ENCODE measurements at regions not wholly inside any gene's neighbourhood (a gene's known extent, or its start where the extent isn't known, plus 50 kb on each side); places are given as distances from the start of the nearest gene placed in this dataset.
"Not testable (repeated sequence)": the region's sequence is repeated elsewhere in the genome, so short reads cannot be mapped to it uniquely, and the experiment has no call there.

DNA sequence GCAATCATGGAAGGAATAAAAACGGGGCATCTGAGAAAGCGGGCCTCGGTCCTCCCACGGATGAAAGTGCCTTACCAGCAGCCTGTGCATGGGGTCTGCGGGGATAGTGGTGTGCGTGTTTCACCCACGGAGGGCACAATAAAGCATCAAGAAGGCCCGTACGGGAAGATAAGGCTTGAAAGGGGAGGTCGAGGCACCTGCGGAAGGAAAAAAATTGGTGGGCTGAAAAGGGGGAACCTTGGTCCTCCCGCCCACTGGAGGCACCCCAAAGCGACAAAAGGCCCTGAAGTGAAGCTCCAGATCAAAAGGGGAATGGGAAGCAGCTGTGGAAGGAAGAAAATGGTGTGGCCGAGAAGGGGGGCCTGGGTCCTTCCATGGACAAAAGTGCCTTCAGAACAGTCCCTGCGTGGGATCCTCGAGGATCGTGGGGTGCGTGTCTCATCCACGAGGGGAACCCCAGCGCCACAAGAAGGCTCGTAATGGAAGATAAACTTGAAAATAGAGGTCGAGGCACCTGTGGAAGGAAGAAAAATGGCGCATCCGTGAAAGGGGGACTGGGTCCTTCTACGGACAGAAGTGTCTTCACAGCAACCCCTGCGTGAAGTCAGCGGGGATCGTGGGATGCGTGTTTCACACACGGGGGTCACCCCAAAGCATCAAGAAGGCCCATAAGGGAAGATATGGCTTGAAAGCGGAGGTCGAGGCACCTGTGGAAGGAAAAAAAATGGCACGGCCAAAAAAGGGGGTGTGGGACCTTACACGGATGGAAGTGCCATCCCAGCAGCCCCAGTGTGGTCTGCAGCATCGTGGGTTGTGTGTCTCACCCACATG is 276.9 kb downstream of the ALG10 start:
- Histone ChIP-seq H3K27ac (no peak overlapping the region), H3K4me3 (no peak overlapping the region)

GRCh38 chr12:34299802-34300193 is 277.5 kb downstream of the ALG10 start:
- Histone ChIP-seq H3K4me3 (no peak overlapping the region), H3K27ac (no peak overlapping the region)

DNA sequence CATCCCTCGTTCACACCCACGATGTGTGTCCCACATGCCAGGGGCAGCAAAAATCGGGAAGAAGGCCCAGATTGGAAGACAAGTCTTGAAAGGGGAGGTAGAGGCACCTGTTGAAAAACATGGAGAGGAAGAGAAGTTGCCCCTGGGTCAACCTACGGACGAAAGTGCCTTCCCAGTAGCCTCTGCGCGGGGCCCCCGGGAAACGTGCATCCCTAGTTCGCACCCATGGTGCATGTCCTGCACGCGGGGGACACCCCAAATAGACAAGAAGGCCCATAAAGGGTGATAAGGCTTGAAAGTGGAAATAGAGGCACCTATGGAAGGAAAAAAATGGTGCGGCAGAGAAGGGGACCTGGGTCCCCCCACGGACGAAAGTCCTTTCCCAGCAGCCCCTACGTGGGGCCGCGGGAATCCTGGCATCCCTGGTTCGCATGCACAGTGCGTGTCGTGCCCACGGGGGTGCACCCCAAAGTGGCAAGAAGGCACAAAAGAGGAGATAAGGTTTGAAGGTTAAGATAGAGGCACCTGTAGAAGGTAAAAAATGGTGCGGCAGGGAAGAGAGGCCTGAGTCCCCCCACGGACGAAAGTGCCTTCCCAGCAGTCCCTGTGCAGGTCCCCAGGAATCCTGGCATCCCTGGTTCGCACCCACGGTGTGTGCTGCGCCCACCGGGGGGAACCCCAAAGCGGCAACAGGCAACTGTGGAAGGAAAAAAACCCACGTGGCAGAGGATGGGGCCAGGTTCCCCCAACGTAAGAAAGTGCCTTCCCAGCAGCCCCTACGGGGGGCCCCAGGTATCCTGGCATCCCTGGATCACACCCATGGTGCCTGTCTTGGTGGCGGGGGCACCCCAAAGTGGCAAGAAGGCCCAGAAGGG is 278.3 kb downstream of the ALG10 start:
- H3K27ac ChIP-seq, result no peak overlapping the region
- H3K4me3 ChIP-seq, result no peak overlapping the region

- no peak overlapping the region for H3K27ac ChIP-seq
- no peak overlapping the region for H3K4me3 ChIP-seq
Observed at GRCh38 chr12:34301251-34302130, 279.2 kb downstream of the ALG10 start.

DNA sequence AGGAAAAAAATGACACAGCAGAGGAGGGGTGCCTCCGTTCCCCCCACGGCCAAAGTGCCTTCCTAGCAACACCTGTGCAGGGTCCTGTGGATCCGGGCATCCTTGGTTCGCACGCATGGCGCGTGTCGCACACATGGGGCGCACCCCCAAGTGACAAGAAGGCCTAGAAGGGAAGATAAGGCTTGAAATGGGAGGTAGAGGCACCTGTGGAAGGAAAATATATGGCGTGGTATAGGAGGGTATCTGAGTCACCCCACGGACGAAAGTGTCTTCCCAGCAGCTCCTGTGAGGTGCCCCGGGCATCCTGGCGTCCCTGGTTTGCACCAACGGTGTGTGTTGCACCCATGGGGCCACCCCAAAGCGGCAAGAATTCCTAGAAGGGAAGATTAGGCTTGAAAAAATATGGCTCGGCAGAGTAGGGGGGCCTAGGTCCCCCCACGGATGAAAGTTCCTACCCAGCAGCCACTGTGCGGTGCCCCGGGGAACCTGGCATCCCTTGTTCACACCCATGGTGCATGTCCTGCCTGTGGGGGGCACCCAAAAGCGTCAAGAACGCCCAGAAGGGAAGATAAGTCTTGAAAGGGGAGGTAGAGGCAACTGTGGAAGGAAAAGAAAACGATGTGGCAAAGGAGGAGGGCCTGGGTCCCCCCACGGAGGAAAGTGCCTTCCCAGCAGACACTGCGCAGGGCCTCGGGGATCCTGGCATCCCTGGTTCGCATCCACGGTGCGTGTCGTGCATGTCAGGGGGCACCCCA is 280.0 kb downstream of the ALG10 start:
- Histone ChIP-seq H3K27ac (no peak overlapping the region), H3K4me3 (no peak overlapping the region)

DNA sequence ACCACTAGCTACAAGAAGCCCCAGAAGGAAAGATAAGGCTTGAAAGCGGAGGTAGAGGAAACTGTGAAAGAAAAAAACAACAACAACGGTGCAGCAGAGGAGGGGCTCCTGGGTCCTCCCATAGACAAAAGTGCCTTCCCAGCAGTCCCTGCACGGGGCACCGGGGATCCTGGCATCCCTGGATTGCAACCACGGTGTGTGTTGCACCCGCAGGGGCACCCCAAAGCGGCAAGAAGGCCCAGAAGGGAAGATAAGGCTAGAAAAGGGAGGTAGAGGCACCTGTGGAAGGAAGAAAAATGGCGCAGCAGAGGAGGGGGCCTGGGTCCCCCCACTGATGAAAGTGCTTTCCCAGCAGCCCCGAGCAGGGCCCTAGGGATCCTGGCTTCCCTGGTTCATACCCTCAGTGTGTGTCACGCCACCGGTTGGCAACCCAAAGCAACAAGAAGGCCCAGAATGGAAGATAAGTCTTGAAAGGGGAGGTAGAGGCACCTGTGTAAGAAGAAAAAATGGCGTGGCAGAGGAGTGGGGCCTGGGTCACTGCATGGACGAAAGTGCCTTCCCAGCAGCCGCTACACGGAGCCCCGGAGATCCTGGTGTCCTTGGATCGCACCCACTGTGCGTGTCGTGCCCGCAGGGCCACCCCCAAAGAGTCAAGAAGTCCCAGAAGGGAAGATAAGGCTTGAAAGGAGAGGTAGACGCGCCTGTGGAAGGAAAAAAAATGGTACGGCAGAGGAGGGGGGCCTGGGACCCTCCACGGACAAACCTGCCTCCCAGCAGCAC is 281.0 kb downstream of the ALG10 start:
- H3K4me3 ChIP-seq, result no peak overlapping the region
- no peak overlapping the region for H3K27ac ChIP-seq

GRCh38 chr12:34304001-34304400 is 281.7 kb downstream of the ALG10 start:
- Histone ChIP-seq H3K27ac (no peak overlapping the region), H3K4me3 (no peak overlapping the region)

DNA sequence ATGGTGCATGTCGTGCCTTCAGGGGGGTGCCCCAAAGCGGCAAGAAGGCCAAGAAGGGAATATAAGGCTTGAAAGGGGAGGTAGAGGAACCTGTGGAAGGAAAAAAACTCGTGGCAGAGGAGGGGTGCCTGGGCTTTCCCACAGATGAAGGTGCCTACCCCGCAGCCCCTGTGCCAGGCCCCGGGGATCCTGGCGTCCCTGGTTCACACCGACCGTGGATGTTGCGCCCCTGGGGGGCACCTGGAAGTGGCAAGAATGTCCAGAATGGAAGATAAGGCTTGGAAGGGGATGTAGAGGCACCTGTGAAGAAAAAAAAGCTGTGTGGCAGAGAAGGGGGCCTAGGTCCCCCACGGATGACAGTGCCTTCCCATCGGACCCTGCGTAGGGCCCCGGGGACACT is 282.2 kb downstream of the ALG10 start:
- Histone ChIP-seq H3K27ac (no peak overlapping the region), H3K4me3 (no peak overlapping the region)

DNA sequence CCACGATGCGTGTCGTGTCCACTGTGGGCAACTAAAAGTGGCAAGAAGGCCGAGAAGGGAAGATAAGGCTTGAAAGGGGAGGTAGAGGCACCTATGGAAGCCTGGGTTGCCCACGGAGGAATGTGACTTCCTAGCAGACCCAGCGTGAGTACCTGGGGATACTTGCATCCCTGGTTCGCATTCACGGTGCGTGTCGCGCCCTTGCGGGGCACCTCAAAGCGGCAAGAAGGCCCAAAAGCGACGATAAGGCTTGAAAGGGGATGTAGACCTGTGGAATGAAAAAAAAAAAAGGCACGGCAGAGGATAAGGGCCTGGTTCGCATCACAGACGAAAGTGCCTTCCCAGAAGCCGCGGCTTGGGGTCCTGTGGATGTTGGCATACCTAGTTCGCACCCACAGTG is 282.9 kb downstream of the ALG10 start:
- Histone ChIP-seq H3K4me3 (no peak overlapping the region), H3K27ac (no peak overlapping the region)

DNA sequence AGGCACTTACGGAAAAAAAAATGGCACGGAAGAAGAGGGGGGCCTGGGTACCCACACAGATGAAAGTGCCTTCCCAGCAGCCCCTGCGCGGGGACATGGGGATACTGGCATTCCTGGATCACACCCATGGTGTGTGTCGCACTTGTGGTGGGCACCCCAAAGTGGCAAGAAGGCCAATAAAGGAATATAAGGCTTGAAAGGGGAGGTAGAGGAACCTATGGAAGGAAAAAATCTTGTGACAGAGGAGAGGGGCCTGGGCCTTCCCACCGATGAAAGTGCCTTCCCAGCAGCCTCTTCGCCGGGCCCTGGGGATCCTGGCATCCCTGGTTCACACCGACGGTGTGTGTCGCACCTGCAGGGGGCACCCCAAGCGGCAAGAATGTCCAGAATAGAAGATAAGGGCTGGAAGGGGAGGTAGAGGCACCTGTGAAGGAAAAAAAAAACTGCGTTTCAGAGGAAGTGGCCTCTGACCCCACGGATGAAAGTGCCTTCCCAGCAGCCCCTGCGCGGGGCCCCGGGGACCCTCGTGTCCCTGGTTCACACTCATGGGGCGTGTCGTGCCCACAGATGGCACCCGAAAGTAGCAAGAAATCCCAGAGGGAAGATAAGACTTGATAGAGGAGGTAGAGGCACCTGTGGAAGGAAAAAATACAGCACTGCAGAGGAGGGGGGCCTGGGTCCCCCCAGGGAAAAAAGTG is 284.0 kb downstream of the ALG10 start:
- Histone ChIP-seq H3K4me3 (no peak overlapping the region), H3K27ac (no peak overlapping the region)

DNA sequence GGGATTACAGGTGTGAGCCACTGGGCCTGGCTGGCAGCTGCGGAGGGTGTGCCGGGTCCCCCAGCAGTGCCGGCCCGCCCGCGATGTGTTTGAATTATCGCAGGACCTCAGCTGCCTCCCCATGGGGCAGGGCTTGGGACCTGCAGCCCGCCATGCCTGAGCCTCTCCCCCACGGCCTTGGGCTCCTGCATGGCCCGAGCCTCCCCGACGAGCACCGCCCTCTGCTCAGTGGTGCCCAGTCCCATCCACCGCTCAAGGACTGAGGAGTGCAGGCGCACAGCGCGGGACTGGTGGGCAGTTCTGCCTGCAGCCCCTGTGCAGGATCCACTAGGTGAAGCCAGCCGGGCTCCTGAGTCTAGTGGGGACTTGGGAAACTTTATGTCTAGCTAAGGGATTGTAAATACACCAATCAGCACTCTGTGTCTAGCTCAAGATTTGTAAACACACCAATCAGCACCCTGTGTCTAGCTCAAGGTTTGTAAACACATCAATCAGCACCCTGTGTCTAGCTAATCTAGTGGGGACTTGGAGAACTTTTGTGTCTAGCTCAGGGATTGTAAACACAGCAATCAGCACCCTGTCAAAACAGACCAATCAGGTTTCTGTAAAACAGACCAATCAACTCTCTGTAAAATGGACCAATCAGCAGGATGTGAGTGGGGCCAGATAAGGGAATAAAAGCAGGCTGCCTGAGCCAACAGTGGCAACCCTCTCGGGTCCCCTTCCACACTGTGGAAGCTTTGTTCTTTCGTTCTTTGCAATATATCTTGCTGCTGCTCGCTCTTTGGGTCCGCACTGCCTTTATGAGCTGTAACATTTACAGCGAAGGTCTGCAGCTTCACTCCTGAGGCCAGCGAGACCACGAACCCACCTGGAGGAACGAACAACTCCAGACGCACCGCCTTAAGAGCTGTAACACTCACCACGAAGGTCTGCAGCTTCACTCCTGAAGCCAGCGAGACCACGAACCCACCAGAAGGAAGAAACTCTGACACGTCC is 287.8 kb downstream of the ALG10 start:
- H3K27ac ChIP-seq, H3K4me3 ChIP-seq: not testable (repeated sequence)

GRCh38 chr12:34311337-34311736 is 289.0 kb downstream of the ALG10 start:
- H3K4me3 ChIP-seq, result no peak overlapping the region

DNA sequence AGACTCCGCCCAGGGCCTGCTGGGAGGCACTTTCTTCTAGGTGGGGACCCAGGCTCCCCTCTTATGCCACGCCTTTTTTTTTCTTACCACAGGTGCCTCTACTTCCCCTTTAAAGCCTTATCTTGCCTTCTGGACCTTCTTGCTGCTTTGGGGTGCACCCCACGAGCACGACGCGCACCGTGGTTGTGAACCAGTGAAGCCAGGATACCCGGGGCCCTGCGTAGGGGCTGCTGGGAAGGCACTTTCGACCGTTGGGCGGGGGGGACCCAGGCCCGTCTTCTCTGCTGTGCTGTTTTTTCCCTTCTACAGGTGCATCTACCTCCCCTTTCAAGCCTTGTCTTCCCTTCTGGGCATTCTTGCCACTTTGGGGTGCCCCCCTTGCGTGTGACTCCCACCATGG is 305.4 kb downstream of the ALG10 start:
- Histone ChIP-seq H3K4me3 (no peak overlapping the region), H3K27ac (no peak overlapping the region)

More at GRCh38 chr12:34311337-34311736, 289.0 kb downstream of the ALG10 start:
- no peak overlapping the region for H3K27ac ChIP-seq

DNA sequence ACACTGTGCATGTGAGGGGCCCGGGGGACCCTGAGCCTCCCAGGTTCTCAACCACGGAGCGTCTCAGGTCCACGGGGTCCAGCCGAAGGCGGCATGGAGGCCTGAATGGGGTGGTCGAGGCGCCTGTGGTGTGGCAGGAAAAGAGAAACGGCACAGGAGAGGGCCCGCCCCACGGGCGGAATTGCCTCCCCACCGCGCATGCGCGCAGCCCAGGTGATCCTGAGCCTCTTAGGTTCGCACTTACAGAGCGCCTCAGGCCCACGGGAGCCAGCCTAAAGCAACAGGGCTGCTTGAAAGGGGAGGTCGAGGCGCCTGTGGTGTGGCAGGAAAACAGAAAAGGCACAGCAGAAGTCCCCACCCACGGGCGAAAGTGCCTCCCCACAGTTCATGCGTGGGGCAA is 311.0 kb downstream of the ALG10 start:
- H3K27ac ChIP-seq, result no peak overlapping the region
- no peak overlapping the region for H3K4me3 ChIP-seq

DNA sequence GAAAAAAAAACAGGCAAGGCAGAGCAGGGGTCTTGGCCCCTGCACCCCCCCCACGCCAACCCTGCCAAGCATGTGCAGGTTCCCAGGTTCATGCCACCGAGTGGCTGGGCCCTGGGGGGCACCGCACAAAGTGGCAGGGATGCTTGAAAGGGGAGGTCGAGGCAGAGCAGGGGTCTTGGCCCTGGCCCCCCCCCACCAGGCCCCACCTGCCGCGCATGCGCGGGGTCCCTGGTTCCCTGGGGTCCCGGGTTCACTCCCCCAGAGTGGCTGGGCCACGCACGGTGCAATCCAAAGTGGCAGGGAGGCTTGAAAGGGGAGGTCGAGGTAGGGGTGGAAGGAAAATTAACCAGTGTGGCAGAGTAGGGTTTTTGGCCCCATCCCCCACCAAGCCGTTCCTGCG is 312.2 kb downstream of the ALG10 start:
- peak overlapping the region in 1 of 21 experiments; percentile 22 for H3K27ac ChIP-seq
- no peak overlapping the region for H3K4me3 ChIP-seq

DNA sequence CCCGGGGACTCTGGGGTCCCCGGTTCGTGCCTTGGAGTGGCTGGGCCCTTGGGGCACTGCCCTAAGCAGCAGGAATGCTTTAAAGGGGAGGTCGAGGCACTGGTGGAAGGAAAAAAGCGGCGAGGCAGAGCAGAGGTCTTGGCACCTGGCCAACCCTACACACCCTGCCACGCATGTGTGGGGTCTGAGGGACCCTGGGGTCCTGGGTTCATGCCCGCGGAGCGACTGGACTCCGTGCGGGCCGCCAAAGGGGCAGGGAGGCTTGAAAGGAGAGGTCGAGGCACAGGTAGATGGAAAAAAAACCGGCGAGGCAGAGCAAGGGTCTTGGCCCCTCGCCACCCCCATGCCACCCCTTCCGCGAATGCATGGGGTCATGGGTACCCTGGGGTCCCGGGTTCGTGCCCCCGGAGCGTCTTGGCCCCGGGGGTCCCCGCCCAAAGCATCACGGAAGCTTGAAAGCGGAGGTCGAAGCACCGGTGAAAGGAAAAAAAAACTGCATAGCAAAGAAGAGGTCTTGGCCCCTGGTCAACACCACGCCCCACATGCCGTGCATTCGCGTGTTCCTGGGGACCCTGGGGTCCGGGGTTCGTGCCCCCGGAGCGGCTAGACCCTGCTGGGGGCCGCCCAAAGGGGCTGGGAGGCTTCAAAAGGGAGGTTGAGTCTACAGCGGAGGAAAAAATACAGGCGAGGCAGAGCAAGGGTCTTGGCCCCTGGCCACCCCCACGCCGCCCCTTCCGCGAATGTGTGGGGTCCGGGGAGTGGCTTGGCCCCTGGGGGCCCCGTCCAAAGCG is 312.9 kb downstream of the ALG10 start:
- Histone ChIP-seq H3K27ac (no peak overlapping the region), H3K4me3 (no peak overlapping the region)
